GM19239 (cell line): ENCODE measurements at regions not wholly inside any gene's neighbourhood (a gene's known extent, or its start where the extent isn't known, plus 50 kb on each side); places are given as distances from the start of the nearest gene placed in this dataset.

Experiments used
- DNase-seq: peaks from one replicate; pipeline ENCODE4 v3.0.0; 2011; ENCODE audit warnings: low spot score; ENCODE audit not compliant: insufficient read length
- FAIRE-seq: peaks from 2 replicates; lab custom pipeline; 2011; peaks lifted over from hg19 to GRCh38; lab: Jason Lieb, UNC

DNA sequence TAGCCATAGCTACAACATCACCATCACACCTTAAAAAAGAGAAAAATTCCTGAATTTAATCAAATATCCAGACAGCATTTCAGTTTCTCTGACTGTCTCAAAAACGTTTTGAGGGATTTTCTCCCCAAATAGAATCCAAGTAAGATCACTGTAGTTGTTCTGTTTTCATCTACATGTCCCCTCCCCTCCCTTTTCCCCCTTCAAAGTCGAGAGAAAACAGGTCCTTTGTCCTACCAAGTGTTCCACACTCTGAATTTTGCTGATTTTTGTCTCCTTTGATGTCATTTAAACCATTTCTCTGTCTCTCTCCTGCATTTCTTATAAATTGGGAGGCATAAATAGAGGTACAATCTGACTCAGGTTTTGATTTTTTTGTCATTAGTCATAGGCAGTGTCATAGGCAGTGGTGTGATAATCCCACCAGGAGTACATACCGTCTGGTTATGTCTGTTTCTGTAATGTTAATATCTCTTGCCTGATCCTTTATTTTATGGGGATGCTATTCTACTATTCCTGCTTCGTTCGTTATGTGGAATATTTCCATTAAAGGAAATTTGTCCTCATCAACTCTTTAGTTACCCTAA, 348.6 kb downstream of the PTTG2 start:
- no peak for DNase-seq
- FAIRE-seq = peak; percentile 4

DNA sequence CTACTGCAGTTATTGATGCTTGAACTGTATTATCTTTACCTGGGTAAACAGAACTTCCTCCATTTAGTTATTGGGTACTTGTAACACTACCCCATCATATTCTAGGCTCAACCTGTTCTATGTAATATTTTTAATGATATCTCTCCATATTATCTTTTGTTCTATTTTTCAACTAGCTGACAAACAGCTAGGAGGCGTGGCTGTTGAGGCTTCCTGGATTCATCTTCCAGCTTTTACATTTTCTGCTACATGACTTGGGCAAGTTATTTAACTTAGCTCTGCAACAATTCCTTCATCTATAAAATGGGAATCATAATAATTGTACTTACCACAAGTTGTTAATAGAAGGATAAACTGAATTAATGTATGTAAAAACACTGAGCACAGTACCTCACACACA, 349.3 kb downstream of the PTTG2 start:
- DNase-seq (no peak), FAIRE-seq (no peak)

DNA sequence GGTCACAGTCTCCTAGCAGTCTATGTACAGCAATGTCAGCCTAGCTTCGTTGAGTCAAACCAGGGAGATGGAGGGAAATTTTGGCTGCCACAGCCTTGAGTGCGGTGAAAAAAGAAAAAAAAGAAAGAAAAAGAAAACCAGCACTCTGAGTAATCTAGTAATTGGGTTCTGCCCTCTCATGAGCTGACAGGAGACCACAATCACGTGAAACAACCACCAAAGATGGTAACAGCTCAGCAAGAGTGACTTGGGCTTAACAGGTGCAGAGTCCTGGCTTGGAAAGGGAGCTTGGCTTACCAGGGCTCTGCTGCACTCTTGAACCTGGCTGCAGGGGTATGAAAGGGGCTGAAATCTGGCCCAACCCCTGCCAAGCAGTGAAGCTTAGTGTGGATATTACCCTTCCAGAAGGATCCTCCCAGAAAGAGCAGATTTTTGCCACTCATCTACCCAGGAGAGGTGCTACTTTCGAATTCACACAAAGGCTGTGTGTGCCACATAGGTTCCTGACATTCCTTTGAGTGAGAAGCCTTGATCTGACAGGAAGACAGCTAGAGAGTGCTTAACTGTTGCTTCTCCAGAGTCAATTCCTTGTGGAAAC, 350.3 kb downstream of the PTTG2 start:
- DNase-seq = peak; percentile 58
- peak; percentile 100 for FAIRE-seq

DNA sequence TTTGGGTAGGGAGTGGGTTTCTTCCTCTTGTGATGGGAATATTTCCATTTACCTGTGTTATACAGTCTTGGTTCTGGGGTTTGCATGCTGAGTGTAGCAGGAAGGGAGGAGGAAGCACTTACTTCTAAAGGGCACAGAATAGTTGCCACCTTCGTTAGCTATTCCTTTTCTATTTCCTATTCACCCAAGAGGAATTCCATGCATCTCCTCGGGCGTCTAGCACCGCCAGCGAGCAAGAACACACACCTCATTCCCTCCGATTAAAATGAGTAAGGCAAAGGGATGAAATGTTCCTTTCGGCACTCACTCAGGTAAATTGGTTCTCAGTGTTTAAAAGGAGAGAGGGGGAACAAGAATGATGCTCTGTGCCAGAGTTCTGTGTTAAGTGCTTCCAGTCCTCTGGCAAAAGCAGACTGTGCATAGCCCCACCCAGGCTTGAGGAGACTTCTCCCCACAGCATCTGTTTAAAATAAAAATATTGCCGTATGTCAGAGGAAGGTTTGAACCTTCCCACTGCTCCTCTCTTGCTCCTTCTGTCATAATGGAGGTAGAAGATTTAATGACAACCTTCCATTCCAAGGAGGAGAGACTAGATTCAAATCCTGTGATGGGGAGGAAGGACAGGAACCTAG, 351.4 kb downstream of the PTTG2 start:
- FAIRE-seq = no peak
- DNase-seq = no peak

DNA sequence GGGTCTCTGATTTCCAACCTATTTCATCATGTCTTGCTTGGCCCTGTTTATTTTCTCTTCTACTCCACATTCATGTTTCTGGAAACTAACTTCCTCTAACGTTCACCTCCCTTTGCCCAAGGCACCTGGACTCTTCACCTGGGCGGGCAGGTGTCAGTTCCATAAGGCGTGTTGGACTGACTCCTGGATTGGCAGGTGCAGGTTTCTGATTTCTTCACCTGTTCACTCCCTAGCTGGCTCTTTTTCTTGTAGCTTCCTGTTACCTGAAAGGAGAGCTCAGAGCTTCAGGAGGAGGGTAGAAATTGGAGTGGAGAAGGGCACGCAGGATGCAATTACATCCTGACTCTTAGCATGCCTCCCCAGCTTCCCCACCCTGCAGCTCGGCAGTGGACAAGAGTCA, 350.8 kb upstream of the KLF3 start:
- no peak for DNase-seq
- FAIRE-seq = no peak

DNA sequence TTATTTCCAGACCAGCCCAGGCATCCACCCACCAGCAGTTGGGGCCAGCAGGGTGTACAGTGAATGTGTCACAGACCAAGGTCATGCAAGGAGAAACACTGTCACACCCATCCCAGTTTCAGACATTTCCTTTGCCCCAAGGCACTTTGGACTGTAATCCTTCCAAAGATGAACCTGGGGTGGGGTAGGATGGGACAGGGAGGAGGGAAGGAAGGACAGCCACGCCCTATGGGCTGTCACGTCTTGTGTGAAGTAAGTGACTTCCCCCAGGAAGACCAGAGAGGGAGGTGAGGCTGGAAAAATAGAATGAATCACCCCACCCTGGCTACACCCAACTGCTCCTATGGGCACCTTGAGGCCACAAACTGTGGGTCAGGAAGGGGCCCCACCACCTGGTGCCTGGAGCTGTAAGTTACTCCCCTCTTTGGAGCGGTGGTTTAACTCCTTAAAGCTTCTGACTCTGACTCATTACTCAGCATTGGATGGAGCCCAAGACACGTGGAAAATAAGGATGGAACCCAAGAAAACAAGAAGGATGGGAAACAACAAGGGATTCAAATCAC, 349.9 kb upstream of the KLF3 start:
- no peak for FAIRE-seq
- no peak for DNase-seq

DNA sequence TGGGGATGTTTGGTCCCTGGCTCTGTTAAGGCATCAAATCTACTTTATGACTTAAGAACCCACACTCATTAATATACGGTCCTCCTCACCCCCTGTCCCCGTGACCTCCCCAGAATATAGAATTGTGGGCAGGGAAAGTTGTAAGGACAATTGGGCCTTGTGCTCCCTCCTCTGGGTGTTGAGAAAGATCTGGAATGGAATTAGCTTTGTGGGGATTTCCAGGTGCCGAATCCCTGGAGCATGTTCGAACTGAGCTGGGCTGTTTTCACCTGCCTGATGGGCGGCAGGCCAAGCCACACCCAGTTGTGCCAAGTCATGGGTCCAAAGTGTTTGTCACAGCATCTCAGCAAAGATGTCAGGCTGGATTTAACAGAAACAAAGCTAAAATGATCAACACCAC, 349.3 kb upstream of the KLF3 start:
- FAIRE-seq = no peak

DNA sequence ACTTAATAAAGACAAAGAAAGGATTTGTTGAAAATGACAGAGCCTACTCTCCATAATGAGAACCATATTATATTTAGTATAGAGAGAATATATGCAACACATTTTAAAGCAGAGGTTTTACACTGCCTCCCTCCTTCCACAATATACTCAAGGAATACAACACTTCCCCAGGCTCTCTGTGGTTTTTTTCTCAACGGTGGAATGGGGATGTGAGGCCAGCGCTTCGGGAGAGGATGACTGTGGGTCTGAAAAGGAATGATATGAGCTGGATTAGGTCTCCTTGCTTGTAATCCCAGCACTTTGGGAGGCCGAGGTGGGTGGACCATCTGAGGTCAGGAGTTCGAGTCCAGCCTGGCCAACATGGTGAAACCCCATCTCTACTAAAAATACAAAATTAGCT, 348.7 kb upstream of the KLF3 start:
- FAIRE-seq (no peak), DNase-seq (no peak)

More for the DNA sequence above, 349.3 kb upstream of the KLF3 start:
- no peak for DNase-seq

DNA sequence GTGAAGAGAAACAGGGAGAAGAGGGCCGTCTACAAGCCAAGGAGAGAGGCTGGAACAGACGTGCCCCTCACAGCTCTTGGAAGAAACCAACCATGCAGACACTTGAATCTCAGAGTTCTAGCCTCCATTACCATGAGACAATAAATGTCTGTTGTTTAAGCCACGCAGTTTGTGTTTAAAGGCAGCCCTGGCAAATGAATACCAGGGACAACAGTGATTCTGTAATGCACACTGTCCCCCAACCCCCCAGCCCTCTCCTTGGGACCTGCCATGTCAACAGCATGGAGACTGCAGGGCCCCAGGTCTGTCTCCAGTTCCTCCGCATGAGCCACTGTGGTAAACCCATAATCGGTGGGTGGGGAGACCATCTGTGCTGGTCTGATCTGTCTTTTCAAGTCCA, 348.0 kb upstream of the KLF3 start:
- DNase-seq (no peak), FAIRE-seq (no peak)

DNA sequence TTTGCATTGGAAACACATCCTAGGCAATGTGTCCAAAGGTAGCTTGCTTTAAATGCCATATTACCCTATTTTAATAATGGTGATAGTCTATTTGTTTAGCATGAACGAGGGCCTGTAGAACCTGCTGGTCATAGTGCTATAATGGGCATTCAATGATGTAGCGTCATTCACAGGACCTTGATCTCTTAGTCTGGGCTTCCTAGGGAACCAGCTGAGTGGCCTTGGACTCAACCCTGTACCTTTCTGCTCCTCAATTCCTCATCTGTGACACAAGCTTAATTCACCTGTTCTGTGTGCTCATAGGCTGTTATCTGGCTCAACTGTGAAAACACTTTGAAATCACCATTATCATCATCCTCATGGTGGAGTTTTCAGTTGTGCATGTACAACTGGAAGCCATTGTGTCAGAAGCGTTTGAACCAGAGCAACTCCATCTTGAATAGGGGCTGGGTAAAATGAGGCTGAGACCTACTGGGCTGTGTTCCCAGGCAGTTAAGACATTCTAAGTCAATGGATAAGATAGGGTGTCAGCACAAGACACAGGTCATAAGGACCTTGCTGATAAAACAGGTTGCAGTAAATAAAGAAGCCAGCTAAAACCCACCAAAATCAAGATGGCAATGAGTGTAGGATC, 346.8 kb upstream of the KLF3 start:
- FAIRE-seq (no peak), DNase-seq (no peak)

DNA sequence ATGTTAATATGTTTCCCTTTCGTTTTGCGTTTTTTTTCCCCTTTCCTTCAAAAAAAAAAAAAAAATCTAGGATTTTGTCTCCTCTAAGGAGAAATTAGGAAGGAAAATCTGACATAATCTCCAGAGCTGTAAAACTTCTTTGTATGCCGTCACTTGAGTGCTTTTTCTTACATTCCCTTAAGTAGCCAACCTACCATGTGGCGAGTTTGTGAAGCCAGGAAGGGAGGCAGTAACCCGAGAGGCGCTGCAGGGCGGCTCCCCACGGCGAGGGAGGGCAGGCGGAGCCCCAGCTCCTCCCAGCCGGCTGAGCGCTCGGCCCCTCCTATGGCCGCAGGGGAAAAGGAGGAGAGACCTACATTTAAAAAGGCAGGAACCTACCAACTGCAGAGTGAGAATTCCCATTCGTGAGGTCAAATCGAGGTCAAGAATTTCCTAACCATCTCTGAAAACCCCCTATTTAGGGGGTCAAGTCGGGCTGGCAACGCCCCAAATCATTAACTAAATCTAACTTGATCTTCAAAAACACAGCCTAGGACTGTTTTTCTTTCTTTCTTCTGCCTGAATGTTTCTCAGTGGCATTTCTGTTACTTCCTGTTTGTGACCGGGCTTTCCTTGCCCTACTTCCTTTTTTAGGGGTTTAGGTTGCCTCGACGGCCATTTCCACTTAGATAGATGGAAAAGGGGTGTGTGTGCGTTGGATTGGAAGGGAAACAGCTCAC, 345.1 kb upstream of the KLF3 start:
- DNase-seq (peak; percentile 71), FAIRE-seq (no peak)

DNA sequence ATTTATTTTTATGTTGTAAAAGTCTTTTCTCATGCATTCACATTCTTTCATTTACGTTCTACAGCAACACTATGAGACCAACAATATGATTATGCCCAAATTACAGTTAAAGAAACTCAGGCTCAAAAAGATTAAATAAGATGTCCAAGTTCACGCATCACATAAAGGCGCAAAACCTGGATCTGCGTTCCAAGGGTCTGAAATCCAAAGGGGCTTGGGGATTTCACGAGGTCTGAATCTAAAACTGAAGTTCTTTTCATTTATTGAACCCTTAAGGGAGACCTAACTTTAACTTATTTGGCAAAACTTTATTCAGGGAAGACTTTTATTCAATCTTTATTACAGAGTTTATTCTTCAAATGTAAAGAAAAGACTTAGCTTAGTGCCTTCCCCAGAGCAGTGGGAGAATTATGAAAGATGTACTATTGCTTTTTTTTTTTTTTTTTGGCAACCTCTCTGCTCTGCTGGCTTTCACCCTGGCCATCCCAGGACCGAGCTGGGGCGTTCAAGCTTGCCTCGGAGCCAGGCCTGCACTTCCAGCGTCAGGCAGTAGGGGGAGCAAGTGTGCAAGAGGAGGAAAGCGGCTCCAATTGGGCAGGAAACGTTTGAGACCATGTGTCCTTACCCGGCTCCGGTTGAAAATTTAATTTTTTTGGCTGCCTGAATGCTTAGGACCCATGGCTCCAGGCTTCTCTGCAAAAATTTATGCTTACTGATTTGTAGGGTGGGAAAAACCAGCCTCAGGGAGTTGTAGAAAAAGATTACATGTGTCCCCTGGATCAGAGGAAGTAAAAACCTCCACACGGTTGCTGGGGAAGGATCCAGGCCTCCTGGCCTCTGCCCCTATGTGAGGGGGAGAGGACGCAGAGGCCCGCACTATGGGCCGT, 344.3 kb upstream of the KLF3 start:
- FAIRE-seq = peak; percentile 93

DNA sequence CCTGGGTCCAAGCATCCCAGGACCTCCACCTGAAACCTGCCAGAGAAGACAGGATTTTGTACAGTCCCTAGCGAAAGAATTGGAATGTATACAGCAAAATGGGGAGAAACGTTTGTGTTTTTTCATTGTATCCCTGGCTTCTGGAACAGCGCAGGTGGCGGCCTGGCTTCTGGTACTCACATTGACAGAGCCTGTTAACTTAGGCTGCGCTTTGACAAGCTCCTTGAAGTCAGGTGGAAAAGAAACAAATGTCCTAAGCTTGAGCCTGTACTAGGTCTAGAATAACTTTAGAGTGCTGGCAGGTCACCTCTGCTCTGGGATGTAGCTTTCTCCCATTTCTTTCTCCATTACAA, 343.7 kb upstream of the KLF3 start:
- no peak for FAIRE-seq

More for the DNA sequence above, 344.3 kb upstream of the KLF3 start:
- peak; percentile 74 for DNase-seq

DNA sequence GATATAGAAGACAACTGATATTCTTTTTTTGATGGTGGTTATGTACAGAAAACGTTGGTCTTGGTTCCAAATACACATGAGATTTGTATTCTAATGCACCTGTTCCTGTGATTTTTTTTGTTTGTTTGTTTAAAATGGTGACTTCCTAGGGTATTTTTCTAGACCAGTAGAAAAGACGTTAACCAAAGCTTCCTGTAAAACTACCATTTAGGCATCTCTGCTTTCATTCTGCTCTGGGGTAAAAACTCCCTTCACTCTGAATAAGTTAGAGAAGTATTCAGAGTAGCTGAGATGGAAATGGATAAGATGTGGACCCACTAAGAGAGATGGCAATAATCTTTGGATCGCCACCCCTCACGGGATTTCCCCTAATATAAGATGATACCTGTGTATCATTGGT, 343.2 kb upstream of the KLF3 start:
- no peak for DNase-seq
- peak; percentile 18 for FAIRE-seq

More for the DNA sequence above, 343.7 kb upstream of the KLF3 start:
- no peak for DNase-seq

DNA sequence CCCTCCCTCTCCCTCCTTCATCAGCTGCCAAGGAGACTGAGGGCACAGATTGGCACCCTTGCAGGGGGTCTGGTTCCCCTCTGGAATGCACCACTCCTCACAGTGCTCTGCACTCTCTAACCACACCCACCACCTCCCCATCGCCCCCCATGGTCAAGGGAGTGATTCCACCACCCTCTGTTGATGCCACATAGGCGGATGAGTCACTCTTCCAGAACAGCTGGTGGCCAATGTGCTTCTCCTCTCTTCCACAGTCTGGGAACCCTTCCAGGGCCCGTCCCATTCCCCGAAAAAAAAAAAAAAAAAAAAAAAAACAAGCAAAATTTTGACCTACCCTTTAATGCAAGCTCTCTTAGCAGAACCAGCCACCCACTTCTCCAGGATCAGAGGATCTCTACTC, 341.3 kb upstream of the KLF3 start:
- DNase-seq (no peak), FAIRE-seq (no peak)

DNA sequence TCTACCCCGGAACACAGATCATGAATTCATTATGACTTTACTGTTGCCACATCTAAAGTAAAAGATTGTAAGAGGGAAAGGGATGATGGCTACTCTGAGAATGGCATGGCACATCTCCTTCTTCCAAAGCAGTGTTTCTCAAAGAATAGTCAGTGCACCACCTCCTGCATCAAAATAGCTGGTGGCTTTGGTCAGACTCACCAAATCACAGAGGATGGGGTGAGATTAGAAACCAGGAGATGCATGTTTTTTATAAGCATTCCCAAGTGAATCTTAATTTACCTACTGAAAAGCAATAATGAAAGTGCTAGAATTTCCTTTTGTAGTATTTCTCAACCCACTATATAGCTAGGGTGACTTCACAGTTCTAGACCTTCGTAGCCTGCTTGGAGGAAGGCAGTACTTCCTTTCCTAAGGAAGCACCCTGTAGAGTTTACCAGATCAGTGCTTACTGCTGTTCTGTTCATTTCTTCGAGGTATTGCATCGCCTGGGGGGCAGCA, 340.8 kb upstream of the KLF3 start:
- DNase-seq (no peak), FAIRE-seq (no peak)

DNA sequence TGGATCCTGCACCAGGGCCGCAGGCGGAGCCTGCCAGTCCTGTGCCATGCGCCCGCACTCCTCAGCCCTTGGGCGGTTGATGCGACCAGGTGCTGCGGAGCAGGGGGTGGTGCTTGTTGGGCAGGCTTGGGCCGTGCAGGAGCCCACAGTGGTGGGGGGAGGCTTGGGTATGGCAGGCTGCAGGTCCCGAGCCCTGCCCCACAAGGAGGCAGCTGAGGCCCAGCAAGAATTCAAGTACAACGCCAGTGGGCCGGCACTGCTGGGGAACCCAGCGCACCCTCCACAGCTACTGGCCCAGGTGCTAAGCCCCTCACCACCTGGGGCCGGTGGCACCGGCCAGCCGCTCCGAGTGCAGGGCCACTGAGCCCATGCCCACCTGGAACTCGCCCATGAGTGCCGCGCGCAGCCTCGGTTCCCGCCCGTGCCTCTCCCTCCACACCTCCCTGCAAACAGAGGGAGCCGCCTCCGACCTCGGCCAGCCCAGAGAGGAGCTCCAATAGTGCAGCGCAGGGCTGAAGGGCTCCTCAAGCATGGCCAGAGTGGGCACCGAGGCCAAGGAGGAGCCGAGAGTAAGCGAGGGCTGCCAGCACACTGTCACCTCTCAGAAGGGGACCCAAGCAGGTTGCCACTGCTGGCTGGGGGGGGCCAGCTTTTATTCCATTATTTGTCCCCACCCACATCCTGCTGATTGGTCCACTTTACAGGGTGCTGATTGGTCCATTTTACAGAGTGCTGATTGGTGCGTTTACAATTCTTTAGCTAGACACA, 339.0 kb upstream of the KLF3 start:
- DNase-seq (no peak), FAIRE-seq (no peak)

DNA sequence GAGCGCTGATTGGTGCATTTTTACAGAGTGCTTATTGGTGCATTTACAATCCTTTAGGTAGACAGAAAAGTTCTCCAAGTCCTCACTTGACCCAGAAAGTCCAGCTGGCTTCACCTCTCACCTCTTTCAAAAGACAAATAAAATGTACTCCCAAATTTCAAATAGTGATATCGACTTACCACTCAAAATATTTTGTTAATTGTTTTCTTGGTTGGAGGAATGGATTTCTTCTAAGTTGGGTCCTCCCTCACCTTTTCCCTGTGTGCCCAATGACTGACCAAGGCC, 338.4 kb upstream of the KLF3 start:
- DNase-seq (no peak), FAIRE-seq (no peak)

DNA sequence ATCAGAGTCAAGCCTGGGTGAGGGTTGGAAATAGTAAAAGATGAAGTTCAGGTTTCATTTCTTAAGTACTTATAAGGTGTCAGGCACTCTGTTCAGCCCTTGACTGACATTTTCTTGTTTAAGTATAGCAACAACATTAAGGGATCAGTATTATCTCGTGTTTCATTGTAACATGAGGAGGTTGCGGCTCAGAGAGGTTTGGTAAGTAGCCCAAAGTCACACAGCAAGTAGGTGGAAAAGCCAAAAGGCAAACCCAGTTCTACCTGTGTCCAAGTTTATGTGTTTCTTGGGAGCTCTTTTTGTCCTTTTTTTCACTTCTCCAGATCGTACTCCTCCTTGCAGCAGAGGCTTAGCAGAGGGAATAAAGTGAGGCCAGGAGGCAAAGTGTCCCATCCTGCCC, 337.5 kb upstream of the KLF3 start:
- DNase-seq (no peak), FAIRE-seq (no peak)
